ENCODE measurements at regions not wholly inside any gene's neighbourhood (a gene's known extent, or its start where the extent isn't known, plus 50 kb on each side); places are given as distances from the start of the nearest gene placed in this dataset.

- Histone ChIP-seq H3K9me3 (no peaks in the 10 kb centered on the region), H3K4me3 (ENCODE audit: low read depth in 2 of 2, low read length in 1 of 2) (no peak overlapping the region), H3K27me3 (ENCODE audit: insufficient read depth) (no peaks in the 10 kb centered on the region), H3K79me2 (ENCODE audit: insufficient read depth) (no peaks in the 10 kb centered on the region), H3K27ac (ENCODE audit: low read depth in 2 of 2, low read length in 1 of 2) (no peak overlapping the region), H2AFZ (ENCODE audit: low read depth) (no peak overlapping the region), H4K20me1 (ENCODE audit: insufficient read depth) (no peaks in the 10 kb centered on the region), H3F3A (replicated peaks; ENCODE audit: insufficient read depth) (no peaks in the 10 kb centered on the region), H3K9ac (no peak overlapping the region), H3K4me1 (ENCODE audit: control insufficient read depth in 1 of 2, insufficient read depth in 2 of 2, low read depth in 1 of 2, low read length in 1 of 2) (no peaks in the 10 kb centered on the region; a peak in 1 of 4 replicates), H3K4me2 (no peak overlapping the region), H3K36me3 (replicated peaks in 1 of 2; ENCODE audit: control insufficient read depth in 1 of 2, insufficient read depth in 2 of 2, low read length in 1 of 2) (no peaks in the 10 kb centered on the region), H3K9me2 (no peaks in the 10 kb centered on the region)
- POLR2A ChIA-PET = no interaction called here
- TF ChIP-seq CTCF (IDR thresholded peaks at IDR 0.05) = no peak
- TF ChIP-seq SIN3A (IDR thresholded peaks at IDR 0.05; ENCODE audit: borderline replicate concordance, low read depth, low read length) = no peak
- no peak for TF ChIP-seq MAX (IDR thresholded peaks at IDR 0.05; ENCODE audit: low read depth)
- no peak for TF ChIP-seq SMC3 (IDR thresholded peaks at IDR 0.05; ENCODE audit: low read depth, low read length)
- TF ChIP-seq ZBTB33 (IDR thresholded peaks at IDR 0.05; ENCODE audit: borderline replicate concordance, low read depth) = no peak
- TF ChIP-seq EP300 (IDR thresholded peaks at IDR 0.05; ENCODE audit: borderline replicate concordance in 1 of 2, low read depth in 1 of 2, low read length in 1 of 2) = no peak
- TF ChIP-seq POLR2AphosphoS5 (IDR thresholded peaks at IDR 0.05; ENCODE audit: low read depth, low read length) = no peak
- no peak for TF ChIP-seq USF1 (IDR thresholded peaks at IDR 0.05; ENCODE audit: borderline replicate concordance, low read depth)
- no peak for TF ChIP-seq TAF1 (IDR thresholded peaks at IDR 0.05; ENCODE audit: borderline replicate concordance, low read depth, low read length)
- TF ChIP-seq REST (IDR thresholded peaks at IDR 0.05; ENCODE audit: low read depth, low read length) = no peak
- no peak for TF ChIP-seq NRF1 (IDR thresholded peaks at IDR 0.05; ENCODE audit: low read depth, low read length)
- no peak for TF ChIP-seq IRF3 (IDR thresholded peaks at IDR 0.05; ENCODE audit: low read depth, low read length)
- no peak for TF ChIP-seq RAD21 (IDR thresholded peaks at IDR 0.05; ENCODE audit: low read length)
- TF ChIP-seq YY1 (IDR thresholded peaks at IDR 0.05; ENCODE audit: low read depth) = no peak
- no peak for TF ChIP-seq EZH2phosphoT487 (IDR thresholded peaks at IDR 0.05; ENCODE audit: borderline replicate concordance, low read depth)
- DNase-seq = no peak
- WGBS (ENCODE audit: low lambda C conversion rate) = 57% methylated on average over 2 of the region's 2 CpGs
- CTCF ChIA-PET = no interaction called here
Observed at GRCh38 chr2:104577143-104577542, 276.8 kb upstream of the POU3F3 start.
